GM21360 (cell line): ENCODE measurements at regions not wholly inside any gene's neighbourhood (a gene's known extent, or its start where the extent isn't known, plus 50 kb on each side); places are given as distances from the start of the nearest gene placed in this dataset.
A peak's percentile ranks its signal among the peaks of the same experiment; 100 is the strongest.
"Not testable (repeated sequence)": the region's sequence is repeated elsewhere in the genome, so short reads cannot be mapped to it uniquely, and the experiment has no call there.

ENCODE experiments used
- ATAC-seq: cut with Tn5 transposase; IDR thresholded peaks from one replicate; pipeline ENCODE4 v1.9.1; 2021; ENCODE audit warnings: mild to moderate bottlenecking, moderate library complexity; ENCODE audit not compliant: unreplicated experiment

GRCh38 chr2:220373878-220374277, 746.4 kb downstream of the SLC4A3 start:
- ATAC-seq, result no peak

DNA sequence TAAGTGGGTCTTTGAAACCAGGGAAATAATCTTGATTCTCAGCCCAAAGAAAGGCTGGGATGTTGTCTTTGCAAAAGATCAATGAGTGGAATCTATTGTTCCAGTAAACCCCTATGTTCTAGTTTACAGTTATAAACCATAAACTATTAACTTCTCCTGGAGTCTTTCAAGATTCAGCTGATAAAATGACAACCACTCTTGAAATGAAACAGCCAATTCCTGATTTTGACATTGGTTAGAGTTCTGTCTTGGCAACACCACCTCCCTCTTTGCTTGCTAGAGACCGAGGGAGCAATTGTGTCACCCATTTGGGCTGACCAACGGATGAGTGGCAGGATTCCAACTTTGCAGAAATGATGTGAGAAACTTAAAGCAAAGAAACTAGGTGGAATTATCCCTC, 746.9 kb downstream of the SLC4A3 start:
- no peak for ATAC-seq

GRCh38 chr2:220377482-220378155, 750.2 kb downstream of the SLC4A3 start:
- no peak for ATAC-seq

DNA sequence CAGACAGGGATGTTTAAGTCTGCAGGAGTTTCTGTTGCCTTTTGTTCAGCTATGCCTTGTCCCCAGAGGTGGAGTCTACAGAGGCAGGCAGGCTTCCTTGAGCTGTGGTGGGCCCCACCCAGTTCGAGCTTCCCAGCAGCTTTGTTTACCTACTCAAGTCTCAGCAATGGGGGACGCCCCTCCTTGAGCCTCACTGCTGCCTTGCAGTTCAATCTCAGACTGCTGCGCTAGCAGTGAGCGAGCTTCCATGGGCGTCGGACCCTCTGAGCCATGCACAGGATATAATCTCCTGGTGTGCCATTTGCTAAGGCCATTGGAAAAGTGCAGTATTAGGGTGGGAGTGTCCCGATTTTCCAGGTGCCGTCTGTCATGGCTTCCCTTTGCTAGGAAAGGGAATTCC, 760.3 kb downstream of the SLC4A3 start:
- not testable (repeated sequence) for ATAC-seq

DNA sequence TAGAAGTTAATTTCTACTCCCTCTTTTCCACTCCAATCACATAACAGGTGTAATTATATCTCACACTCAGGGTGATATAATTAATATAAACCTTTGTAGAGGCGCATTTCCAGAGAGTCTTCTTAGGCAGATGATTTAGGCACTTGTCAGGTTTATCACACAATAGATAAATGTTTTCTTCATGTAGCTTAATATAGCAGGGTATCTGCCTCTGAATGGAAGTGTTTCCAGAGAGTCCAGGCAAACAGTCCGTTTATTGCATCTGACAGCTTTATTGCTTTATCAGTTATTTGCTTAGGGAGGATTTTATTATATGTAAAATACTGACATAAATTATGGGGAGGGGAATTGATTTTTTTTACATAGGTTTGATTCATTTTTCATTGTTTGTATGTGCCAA, 766.3 kb downstream of the SLC4A3 start:
- ATAC-seq, result no peak

DNA sequence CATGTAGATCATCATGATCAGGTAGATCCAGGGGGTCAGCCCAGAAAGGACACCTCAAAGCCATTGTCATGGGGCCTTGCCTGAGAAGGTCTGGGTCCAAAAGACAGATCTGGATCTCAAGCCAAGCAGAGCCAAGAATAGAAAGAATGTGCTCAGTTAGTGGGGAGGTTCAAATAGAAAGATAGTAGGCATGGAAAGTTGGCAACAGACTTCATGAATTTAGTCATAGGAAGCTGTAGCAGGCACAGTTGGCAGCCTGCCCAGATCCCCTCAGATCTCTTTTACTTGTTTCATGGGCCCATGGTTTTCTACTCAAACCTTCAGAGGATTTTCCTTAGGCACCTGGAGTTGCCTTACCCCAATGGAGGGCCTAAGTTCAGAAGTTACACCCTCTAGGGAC, 767.0 kb downstream of the SLC4A3 start:
- ATAC-seq, result no peak

DNA sequence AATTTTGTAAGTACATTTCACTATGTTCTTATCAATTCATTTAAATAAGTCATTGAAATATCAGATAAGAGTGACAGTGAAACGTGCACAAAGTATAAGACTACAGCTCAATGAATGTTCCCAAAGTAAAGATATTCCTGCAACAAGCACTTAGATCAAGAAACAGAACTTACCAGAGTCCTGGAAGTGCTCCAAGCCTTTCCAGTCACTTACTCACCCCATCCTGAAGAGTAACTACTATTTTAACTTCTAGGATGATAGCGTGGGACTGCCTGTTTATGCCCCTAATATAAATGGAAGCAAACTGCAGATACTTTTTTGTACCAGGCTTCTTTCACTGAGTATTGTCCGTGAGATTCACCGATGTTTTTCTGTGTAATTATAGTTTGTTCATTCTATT, 768.9 kb downstream of the SLC4A3 start:
- ATAC-seq, result no peak

DNA sequence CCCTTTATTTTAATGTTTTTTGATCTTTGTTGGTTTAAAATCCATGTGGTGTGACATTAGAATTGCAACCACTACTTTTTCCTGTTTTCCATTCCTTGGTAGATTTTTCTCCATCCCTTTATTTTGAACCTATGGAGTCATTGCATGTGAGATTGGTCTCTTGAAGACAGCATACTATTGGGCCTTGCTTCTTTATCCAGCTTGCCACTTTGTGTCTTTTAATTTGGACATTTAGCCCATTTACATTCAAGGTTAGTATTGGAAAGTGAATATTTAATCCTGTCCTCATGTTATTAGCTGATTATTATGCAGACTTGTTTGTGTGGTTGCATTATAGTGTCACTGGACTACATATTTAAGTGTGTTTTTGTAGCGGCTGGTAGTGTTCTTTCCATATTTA, 782.9 kb downstream of the SLC4A3 start:
- no peak for ATAC-seq

- ATAC-seq, result no peak
These were observed 790.1 kb downstream of the SLC4A3 start for GRCh38 chr2:220417503-220417902.

DNA sequence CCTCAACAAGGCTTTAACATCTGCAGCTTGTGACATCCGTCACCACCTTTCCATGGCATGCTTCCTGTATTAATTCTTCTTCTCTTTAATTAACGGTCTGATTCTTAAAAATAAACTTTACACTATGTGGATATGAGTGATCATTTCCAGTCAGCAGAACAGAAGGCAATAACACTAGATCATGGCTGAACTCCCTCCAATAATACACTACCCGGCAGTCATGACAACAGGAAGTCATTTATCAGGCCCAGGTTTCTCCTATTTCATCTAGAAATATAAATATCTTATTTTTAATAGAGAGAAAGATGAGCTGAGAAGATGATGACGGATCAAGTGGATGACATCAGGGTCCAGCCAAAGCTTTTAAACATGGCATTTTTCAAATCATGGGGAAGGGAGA, 792.2 kb downstream of the SLC4A3 start:
- ATAC-seq, result no peak

GRCh38 chr2:220420820-220421219, 793.4 kb downstream of the SLC4A3 start:
- no peak for ATAC-seq

GRCh38 chr2:220422676-220423075, 795.2 kb downstream of the SLC4A3 start:
- ATAC-seq, result no peak

- no peak for ATAC-seq
These were observed 797.1 kb downstream of the SLC4A3 start for GRCh38 chr2:220424561-220424960.

DNA sequence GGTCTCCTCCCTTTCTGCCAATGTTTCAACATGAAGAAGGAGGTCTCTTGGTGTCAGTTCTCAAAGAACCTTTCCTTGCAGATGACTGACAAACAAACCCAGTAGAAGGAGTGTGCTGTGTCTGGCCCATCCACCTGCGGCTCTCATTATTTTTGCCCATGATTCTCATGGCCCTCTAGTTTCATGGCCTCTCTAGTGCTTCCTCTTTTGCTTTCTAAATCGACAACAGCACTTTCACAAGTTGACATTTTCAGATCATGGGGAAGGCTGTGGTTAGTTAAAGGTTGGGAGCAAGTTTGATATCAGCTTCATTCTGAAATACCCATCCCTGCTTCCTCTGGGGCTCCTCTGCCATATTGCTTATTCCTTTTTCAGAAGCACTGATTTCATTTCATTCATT, 805.2 kb downstream of the SLC4A3 start:
- peak; percentile 95 for ATAC-seq

GRCh38 chr2:220433131-220433530, 805.7 kb downstream of the SLC4A3 start:
- no peak for ATAC-seq

GRCh38 chr2:220434385-220434784, 807.0 kb downstream of the SLC4A3 start:
- ATAC-seq, result no peak

GRCh38 chr2:220437938-220438337, 810.5 kb downstream of the SLC4A3 start:
- ATAC-seq, result no peak

DNA sequence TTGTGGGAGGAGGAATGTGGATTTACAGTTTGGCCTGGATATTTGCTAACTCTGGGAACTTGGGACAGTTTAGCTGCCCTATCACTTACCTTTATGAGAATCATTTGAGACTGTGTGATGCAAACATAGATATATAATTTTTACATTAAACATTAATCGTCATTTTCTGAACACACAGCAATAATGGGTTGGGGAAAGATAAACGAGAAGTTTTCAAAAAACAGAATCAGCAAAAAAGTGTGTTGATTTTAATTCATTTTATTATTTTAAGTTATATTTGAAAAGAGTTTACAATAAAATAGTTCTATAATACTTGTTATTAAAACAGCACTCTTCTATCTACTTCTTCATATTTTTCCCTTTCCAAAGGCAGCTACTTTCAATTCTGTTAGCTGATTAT, 813.3 kb downstream of the SLC4A3 start:
- no peak for ATAC-seq

GRCh38 chr2:220441404-220441803, 814.0 kb downstream of the SLC4A3 start:
- no peak for ATAC-seq

DNA sequence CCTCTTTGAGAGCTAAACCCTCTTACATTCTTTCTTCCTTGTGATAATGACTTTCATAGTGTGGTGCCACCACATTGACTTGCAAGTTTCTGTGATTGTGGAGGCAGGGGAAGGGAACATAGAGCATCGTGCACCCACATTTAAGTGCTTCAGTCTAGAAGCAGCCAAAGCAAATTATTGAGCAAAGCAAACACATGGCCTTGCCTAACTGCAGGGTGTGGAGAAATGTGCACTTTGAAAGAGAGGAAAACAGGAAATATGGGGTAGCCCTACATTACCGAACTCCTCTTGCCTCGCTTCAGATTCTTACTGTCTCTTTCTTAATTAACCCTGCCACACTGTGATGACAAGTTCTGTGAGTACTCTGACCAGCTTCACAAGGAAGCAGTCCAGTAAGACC, 814.6 kb downstream of the SLC4A3 start:
- no peak for ATAC-seq

- ATAC-seq, result no peak
These were observed 818.1 kb downstream of the SLC4A3 start for GRCh38 chr2:220445429-220446105.

DNA sequence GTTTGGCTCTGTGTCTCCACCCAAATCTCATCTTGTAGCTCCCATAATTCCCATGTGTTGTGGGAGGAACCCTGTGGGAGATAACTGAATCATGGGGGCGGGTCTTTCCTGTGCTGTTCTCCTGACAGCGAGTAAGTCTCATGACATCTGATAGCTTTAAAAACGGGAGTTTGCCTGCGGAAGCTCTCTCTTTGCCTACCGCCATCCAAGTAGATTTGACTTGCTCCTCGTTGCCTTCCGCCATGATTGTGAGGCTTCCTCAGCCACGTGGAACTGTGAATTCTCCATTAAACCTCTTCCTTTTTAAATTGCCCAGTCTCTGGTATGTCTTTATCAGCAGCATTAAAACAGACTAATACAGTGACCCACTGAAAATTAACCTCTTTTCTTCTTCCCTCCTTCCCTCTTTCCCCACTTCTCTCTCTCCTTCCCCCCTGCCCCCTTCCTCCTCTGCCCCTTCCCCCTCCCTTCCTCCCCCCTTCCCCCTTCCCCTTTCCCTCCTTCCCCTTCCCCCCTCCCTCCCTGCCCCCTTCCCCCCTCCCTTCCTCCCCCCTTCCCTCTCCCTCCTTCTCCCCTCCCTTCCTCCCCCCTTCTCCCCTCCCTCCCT, 818.8 kb downstream of the SLC4A3 start:
- no peak for ATAC-seq
